ENCODE measurements at regions not wholly inside any gene's neighbourhood (a gene's known extent, or its start where the extent isn't known, plus 50 kb on each side); places are given as distances from the start of the nearest gene placed in this dataset.
"Not testable (repeated sequence)": the region's sequence is repeated elsewhere in the genome, so short reads cannot be mapped to it uniquely, and the experiment has no call there.

DNA sequence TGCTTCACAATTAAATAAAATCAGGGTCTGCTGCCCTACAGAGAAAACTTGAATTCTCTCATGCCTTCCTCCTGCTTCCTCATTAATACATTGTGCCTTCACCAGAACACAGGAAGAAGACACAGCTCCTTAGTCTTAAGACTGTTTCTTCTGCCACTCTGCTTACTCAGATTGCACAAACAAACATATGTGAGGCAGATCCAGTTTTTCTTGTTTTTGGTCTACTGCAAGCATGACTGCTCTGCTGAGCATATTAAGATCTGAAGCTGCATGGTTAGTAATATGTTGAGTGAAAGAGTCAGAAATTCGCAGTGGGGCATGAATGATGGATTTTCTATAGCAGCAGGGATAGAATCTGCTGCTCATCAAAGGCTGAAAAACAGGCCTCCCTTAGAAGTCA lies 321.1 kb upstream of the STXBP6 start:
- no peak overlapping the region for H3K9ac ChIP-seq (ENCODE audit: low read length)
- H3K4me3 Mint-ChIP-seq (ENCODE audit: unreplicated experiment) = no peak overlapping the region
- H3K36me3 Mint-ChIP-seq (ENCODE audit: low read depth, unreplicated experiment) = no peaks in the 10 kb centered on the region
- no peaks in the 10 kb centered on the region for H3K4me1 ChIP-seq (ENCODE audit: insufficient read depth, low read length)
- no peaks in the 10 kb centered on the region for H4K20me1 ChIP-seq (ENCODE audit: insufficient read depth, low read length)
- no peak overlapping the region for H3K27ac Mint-ChIP-seq (ENCODE audit: unreplicated experiment)
- H3K4me2 ChIP-seq (ENCODE audit: low read length) = no peak overlapping the region
- H3K27ac ChIP-seq (ENCODE audit: low read depth, low read length) = no peak overlapping the region
- FAIRE-seq (no peak), DNase-seq (ENCODE audit: low read depth) (no peak)
- H3K4me3 ChIP-seq (ENCODE audit: insufficient read depth, low read depth, low read length) = no peak overlapping the region
- TF ChIP-seq, protein P1, sequence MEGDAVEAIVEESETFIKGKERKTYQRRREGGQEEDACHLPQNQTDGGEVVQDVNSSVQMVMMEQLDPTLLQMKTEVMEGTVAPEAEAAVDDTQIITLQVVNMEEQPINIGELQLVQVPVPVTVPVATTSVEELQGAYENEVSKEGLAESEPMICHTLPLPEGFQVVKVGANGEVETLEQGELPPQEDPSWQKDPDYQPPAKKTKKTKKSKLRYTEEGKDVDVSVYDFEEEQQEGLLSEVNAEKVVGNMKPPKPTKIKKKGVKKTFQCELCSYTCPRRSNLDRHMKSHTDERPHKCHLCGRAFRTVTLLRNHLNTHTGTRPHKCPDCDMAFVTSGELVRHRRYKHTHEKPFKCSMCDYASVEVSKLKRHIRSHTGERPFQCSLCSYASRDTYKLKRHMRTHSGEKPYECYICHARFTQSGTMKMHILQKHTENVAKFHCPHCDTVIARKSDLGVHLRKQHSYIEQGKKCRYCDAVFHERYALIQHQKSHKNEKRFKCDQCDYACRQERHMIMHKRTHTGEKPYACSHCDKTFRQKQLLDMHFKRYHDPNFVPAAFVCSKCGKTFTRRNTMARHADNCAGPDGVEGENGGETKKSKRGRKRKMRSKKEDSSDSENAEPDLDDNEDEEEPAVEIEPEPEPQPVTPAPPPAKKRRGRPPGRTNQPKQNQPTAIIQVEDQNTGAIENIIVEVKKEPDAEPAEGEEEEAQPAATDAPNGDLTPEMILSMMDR (IDR thresholded peaks at IDR 0.05; ENCODE audit: insufficient read depth, low read depth, low read length) = no peak
- TF ChIP-seq EZH2 (IDR thresholded peaks at IDR 0.05; ENCODE audit: insufficient read depth, low read length) = no peak
- no peaks in the 10 kb centered on the region for H3K27me3 Mint-ChIP-seq (ENCODE audit: low read depth, unreplicated experiment)
- H3K27me3 ChIP-seq (ENCODE audit: insufficient read depth, low read length) = no peaks in the 10 kb centered on the region
- no peaks in the 10 kb centered on the region for H3K4me1 Mint-ChIP-seq (ENCODE audit: low read depth, unreplicated experiment)
- H3K9me3 ChIP-seq (ENCODE audit: insufficient read depth, low read depth, low read length) = no peaks in the 10 kb centered on the region
- peaks cover 11% of the 10 kb centered on the region for H3K9me3 Mint-ChIP-seq (ENCODE audit: unreplicated experiment)
- no peak overlapping the region for H2AFZ ChIP-seq (ENCODE audit: low read depth, low read length)
- H3K36me3 ChIP-seq (ENCODE audit: insufficient read depth, low read length) = no peaks in the 10 kb centered on the region
- no peaks in the 10 kb centered on the region for H3K79me2 ChIP-seq (ENCODE audit: insufficient read depth, low read length)

DNA sequence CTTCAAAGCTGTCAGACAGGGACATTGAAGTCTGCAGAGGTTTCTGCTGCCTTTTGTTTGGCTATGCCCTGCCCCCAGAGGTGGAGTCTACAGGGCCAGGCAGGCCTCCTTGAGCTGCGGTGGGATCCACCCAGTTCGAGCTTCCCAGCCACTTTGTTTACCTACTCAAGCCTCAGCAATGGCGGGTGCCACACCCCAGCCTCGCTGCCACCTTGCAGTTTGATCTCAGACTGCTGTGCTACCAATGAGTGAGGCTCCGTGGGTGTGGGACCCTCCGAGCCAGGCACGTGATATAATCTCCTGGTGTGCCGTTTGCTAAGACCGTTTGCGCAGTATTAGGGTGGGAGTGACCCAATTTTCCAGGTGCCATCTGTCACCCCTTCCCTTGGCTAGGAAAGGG lies 320.1 kb upstream of the STXBP6 start:
- H3K36me3 Mint-ChIP-seq (ENCODE audit: low read depth, unreplicated experiment); H3K27ac ChIP-seq (ENCODE audit: low read depth, low read length); H3K4me1 Mint-ChIP-seq (ENCODE audit: low read depth, unreplicated experiment); H3K27me3 ChIP-seq (ENCODE audit: insufficient read depth, low read length); H3K79me2 ChIP-seq (ENCODE audit: insufficient read depth, low read length); H3K9ac ChIP-seq (ENCODE audit: low read length); H3K4me2 ChIP-seq (ENCODE audit: low read length); H3K4me1 ChIP-seq (ENCODE audit: insufficient read depth, low read length); H3K36me3 ChIP-seq (ENCODE audit: insufficient read depth, low read length); H3K27ac Mint-ChIP-seq (ENCODE audit: unreplicated experiment); H3K9me3 ChIP-seq (ENCODE audit: insufficient read depth, low read depth, low read length); H2AFZ ChIP-seq (ENCODE audit: low read depth, low read length); H3K4me3 Mint-ChIP-seq (ENCODE audit: unreplicated experiment); H3K4me3 ChIP-seq (ENCODE audit: insufficient read depth, low read depth, low read length); DNase-seq (ENCODE audit: low read depth); H4K20me1 ChIP-seq (ENCODE audit: insufficient read depth, low read length); FAIRE-seq; H3K27me3 Mint-ChIP-seq (ENCODE audit: low read depth, unreplicated experiment): not testable (repeated sequence)
- peaks cover 15% of the 10 kb centered on the region for H3K9me3 Mint-ChIP-seq (ENCODE audit: unreplicated experiment)

- no peaks in the 10 kb centered on the region for H3K27me3 ChIP-seq (ENCODE audit: insufficient read depth, low read length)
- no peaks in the 10 kb centered on the region for H3K27me3 Mint-ChIP-seq (ENCODE audit: low read depth, unreplicated experiment)
- DNase-seq (ENCODE audit: low read depth) = no peak
- no peaks in the 10 kb centered on the region for H3K4me1 ChIP-seq (ENCODE audit: insufficient read depth, low read length)
- H3K9me3 Mint-ChIP-seq (ENCODE audit: unreplicated experiment) = no peaks in the 10 kb centered on the region
- H3K9me3 ChIP-seq (ENCODE audit: insufficient read depth, low read depth, low read length) = peaks cover 2% of the 10 kb centered on the region
- TF ChIP-seq, protein P1 (IDR thresholded peaks at IDR 0.05; ENCODE audit: insufficient read depth, low read depth, low read length) = no peak
- no peak for TF ChIP-seq EZH2 (IDR thresholded peaks at IDR 0.05; ENCODE audit: insufficient read depth, low read length)
- H4K20me1 ChIP-seq (ENCODE audit: insufficient read depth, low read length) = no peaks in the 10 kb centered on the region
- no peaks in the 10 kb centered on the region for H3K36me3 Mint-ChIP-seq (ENCODE audit: low read depth, unreplicated experiment)
- no peak for FAIRE-seq
- no peak overlapping the region for H3K27ac Mint-ChIP-seq (ENCODE audit: unreplicated experiment)
- no peaks in the 10 kb centered on the region for H3K36me3 ChIP-seq (ENCODE audit: insufficient read depth, low read length)
- no peak overlapping the region for H3K4me3 ChIP-seq (ENCODE audit: insufficient read depth, low read depth, low read length)
- no peak overlapping the region for H3K4me3 Mint-ChIP-seq (ENCODE audit: unreplicated experiment)
- H3K4me2 ChIP-seq (ENCODE audit: low read length) = no peak overlapping the region
- H3K27ac ChIP-seq (ENCODE audit: low read depth, low read length) = no peak overlapping the region
- H3K4me1 Mint-ChIP-seq (ENCODE audit: low read depth, unreplicated experiment) = peaks cover 8% of the 10 kb centered on the region
- no peak overlapping the region for H3K9ac ChIP-seq (ENCODE audit: low read length)
- H3K79me2 ChIP-seq (ENCODE audit: insufficient read depth, low read length) = no peaks in the 10 kb centered on the region
- no peak overlapping the region for H2AFZ ChIP-seq (ENCODE audit: low read depth, low read length)
These were observed 308.4 kb upstream of the STXBP6 start for GRCh38 chr14:25358330-25358729.

All from astrocyte (in vitro differentiated cells and primary cell).